Liver (tissue), 8 donors: ENCODE measurements at regions not wholly inside any gene's neighbourhood (a gene's known extent, or its start where the extent isn't known, plus 50 kb on each side); places are given as distances from the start of the nearest gene placed in this dataset.

ENCODE experiments used
- DNase-seq: peaks from one replicate; pipeline ENCODE4 v3.0.0-alpha.2; 2017; ENCODE audit warnings: low spot score
- H3K27ac ChIP-seq, 2 donors: one replicate each; pipeline ENCODE4 v1.7.0; 2013; ENCODE audit warnings: inconsistent platforms in 2 of 2, low read length in 2 of 2, control low read depth in 1 of 2, low read depth in 1 of 2, mild to moderate bottlenecking in 1 of 2
- H3K27me3 ChIP-seq, 4 donors: one replicate each; pipeline versions ENCODE4 v1.6.1 to v1.7.0; 2013; ENCODE audit warnings: low read length in 3 of 4, inconsistent platforms in 1 of 4, mild to moderate bottlenecking in 1 of 4, moderate library complexity in 1 of 4; ENCODE audit not compliant: control insufficient read depth in 4 of 4, insufficient read depth in 4 of 4
- H3K36me3 ChIP-seq, 4 donors: one replicate each; pipeline versions ENCODE4 v1.6.1 to v1.7.0; 2013; ENCODE audit warnings: low read length in 3 of 4, mild to moderate bottlenecking in 3 of 4, low read depth in 1 of 4, moderate library complexity in 1 of 4; ENCODE audit not compliant: control insufficient read depth in 4 of 4, insufficient read depth in 3 of 4
- H3K4me1 ChIP-seq, 4 donors: one replicate each; pipeline versions ENCODE4 v1.6.1 to v1.7.0; 2013; ENCODE audit warnings: low read length in 3 of 4, mild to moderate bottlenecking in 3 of 4, moderate library complexity in 1 of 4; ENCODE audit not compliant: control insufficient read depth in 4 of 4, insufficient read depth in 4 of 4
- H3K4me3 ChIP-seq, 3 donors: one replicate each; pipeline versions ENCODE4 v1.6.1 to v1.7.0; 2013; ENCODE audit warnings: low read length in 3 of 3, control low read depth in 1 of 3, low read depth in 1 of 3, mild to moderate bottlenecking in 1 of 3
- H3K9ac ChIP-seq, 2 donors: one replicate each; pipeline ENCODE4 v1.7.0; 2013; ENCODE audit warnings: low read length in 2 of 2, mild to moderate bottlenecking in 2 of 2, moderate library complexity in 2 of 2, control low read depth in 1 of 2, low read depth in 1 of 2
- H3K9me3 ChIP-seq, 4 donors: one replicate each; pipeline versions ENCODE4 v1.6.1 to v1.7.0; 2013; ENCODE audit warnings: low read length in 3 of 4; ENCODE audit not compliant: control insufficient read depth in 4 of 4
- ATF3 ChIP-seq: IDR thresholded peaks from 2 replicates; pipeline ENCODE4 v1.6.1; 2016; ENCODE audit warnings: antibody characterized with exemption
- CTCF ChIP-seq: fragments of 150-350 bp; IDR thresholded peaks from 2 replicates; pipeline ENCODE4 v1.5.1; 2017; ENCODE audit warnings: improper control_type of control experiment, low read depth, low read length; ENCODE audit not compliant: missing input control
- FOXA1 ChIP-seq: IDR thresholded peaks from 2 replicates; pipeline ENCODE4 v1.6.1; 2016; ENCODE audit warnings: antibody characterized with exemption
- FOXA2 ChIP-seq: IDR thresholded peaks from 2 replicates; pipeline ENCODE4 v1.6.1; 2016; ENCODE audit warnings: antibody characterized with exemption
- GABPA ChIP-seq, 2 donors: IDR thresholded peaks in 1 of 2; conservative IDR thresholded peaks in 1 of 2; 2 replicates each; pipeline ENCODE4 v1.6.1; 2016; ENCODE audit warnings: antibody characterized with exemption in 2 of 2, mild to moderate bottlenecking in 1 of 2, moderate library complexity in 1 of 2
- HNF4A ChIP-seq, 2 donors: conservative IDR thresholded peaks; 2 replicates each; pipeline ENCODE4 v1.6.1; 2016; ENCODE audit warnings: antibody characterized with exemption in 2 of 2, mild to moderate bottlenecking in 2 of 2
- HNF4G ChIP-seq: IDR thresholded peaks from 2 replicates; pipeline ENCODE4 v1.6.1; 2016; ENCODE audit warnings: antibody characterized with exemption
- JUND ChIP-seq, 2 donors: IDR thresholded peaks; 2 replicates each; pipeline ENCODE4 v1.6.1; 2016; ENCODE audit warnings: antibody characterized with exemption in 2 of 2
- MAX ChIP-seq: IDR thresholded peaks from 2 replicates; pipeline ENCODE4 v1.6.1; 2016; ENCODE audit warnings: antibody characterized with exemption
- NR2F2 ChIP-seq: IDR thresholded peaks from 2 replicates; pipeline ENCODE4 v1.6.1; 2016; ENCODE audit warnings: antibody characterized with exemption
- RAD21 ChIP-seq, 2 donors: IDR thresholded peaks; 2 replicates each; pipeline ENCODE4 v1.6.1; 2016; ENCODE audit warnings: antibody characterized with exemption in 2 of 2, mild to moderate bottlenecking in 2 of 2
- REST ChIP-seq: IDR thresholded peaks from 2 replicates; pipeline ENCODE4 v1.6.1; 2016; ENCODE audit warnings: antibody characterized with exemption, mild to moderate bottlenecking
- RXRA ChIP-seq, 2 donors: IDR thresholded peaks; 2 replicates each; pipeline ENCODE4 v1.6.1; 2017 to 2018; ENCODE audit warnings: antibody characterized with exemption in 2 of 2, mild to moderate bottlenecking in 1 of 2
- SP1 ChIP-seq: IDR thresholded peaks from 2 replicates; pipeline ENCODE4 v1.6.1; 2018; ENCODE audit warnings: antibody characterized with exemption, mild to moderate bottlenecking
- TAF1 ChIP-seq: conservative IDR thresholded peaks from 2 replicates; pipeline ENCODE4 v1.6.1; 2016; ENCODE audit warnings: antibody characterized with exemption, mild to moderate bottlenecking
- YY1 ChIP-seq: IDR thresholded peaks from 2 replicates; pipeline ENCODE4 v1.6.1; 2016; ENCODE audit warnings: antibody characterized with exemption, mild to moderate bottlenecking
- ZBTB33 ChIP-seq: IDR thresholded peaks from 2 replicates; pipeline ENCODE4 v1.6.1; 2016; ENCODE audit warnings: antibody characterized with exemption
- WGBS: extraction: QIAGEN DNeasy Blood & Tissue Kit; methylation state at CpG from one replicate; pipeline ENCODE4 v1.1.7; 2013; 5-methylcytosine and 5-hydroxymethylcytosine counted together
- donor health status: healthy.
- donor health status: healthy.
- donor health status: healthy.
- donor health status: healthy.
- donor health status: healthy.

GRCh38 chr10:117865945-117866344 lies 180.8 kb downstream of the RAB11FIP2 start:
- Histone ChIP-seq H3K9ac (no peak overlapping the region), H3K4me3 (no peak overlapping the region), H3K27ac (no peak overlapping the region), H3K27me3 (peaks cover 0 to 6% (median 1%) of the 10 kb centered on the region in 4 donors), H3K4me1 (no peaks in the 10 kb centered on the region), H3K36me3 (no peaks in the 10 kb centered on the region), H3K9me3 (no peaks in the 10 kb centered on the region)
- WGBS = 80% methylated on average over 4 of the region's 4 CpGs
- TF ChIP-seq NR2F2 (no peak), FOXA2 (no peak), JUND (IDR thresholded peaks at IDR 0.05) (no peak), RXRA (IDR thresholded peaks at IDR 0.05) (no peak), YY1 (no peak), CTCF (no peak)
- DNase-seq = no peak

GRCh38 chr10:117868151-117868550 lies 178.6 kb downstream of the RAB11FIP2 start:
- H3K9ac ChIP-seq = no peak overlapping the region
- no peaks in the 10 kb centered on the region for H3K4me1 ChIP-seq
- no peaks in the 10 kb centered on the region for H3K9me3 ChIP-seq
- H3K4me3 ChIP-seq = no peak overlapping the region
- TF ChIP-seq ATF3 (no peak), FOXA1 (no peak), RXRA (IDR thresholded peaks at IDR 0.05) (no peak), GABPA (IDR thresholded peaks at IDR 0.05 in 1 of 2, conservative IDR thresholded peaks at IDR 0.05 in 1 of 2) (no peak), FOXA2 (no peak), SP1 (no peak), YY1 (no peak), RAD21 (IDR thresholded peaks at IDR 0.05) (no peak), JUND (IDR thresholded peaks at IDR 0.05) (no peak), TAF1 (no peak), HNF4A (conservative IDR thresholded peaks at IDR 0.05) (no peak), NR2F2 (no peak), MAX (no peak)
- H3K27ac ChIP-seq = no peak overlapping the region
- no peaks in the 10 kb centered on the region for H3K36me3 ChIP-seq
- DNase-seq = no peak
- WGBS = 81% methylated on average over 9 of the region's 9 CpGs
- peaks cover 0 to 6% (median 1%) of the 10 kb centered on the region in 4 donors for H3K27me3 ChIP-seq

- no peaks in the 10 kb centered on the region for H3K36me3 ChIP-seq
- TF ChIP-seq JUND (IDR thresholded peaks at IDR 0.05) (no peak), HNF4G (no peak), NR2F2 (no peak), ZBTB33 (no peak), SP1 (no peak), TAF1 (no peak), FOXA1 (no peak), CTCF (no peak), RXRA (IDR thresholded peaks at IDR 0.05) (no peak), REST (no peak), GABPA (IDR thresholded peaks at IDR 0.05 in 1 of 2, conservative IDR thresholded peaks at IDR 0.05 in 1 of 2) (no peak), FOXA2 (no peak)
- no peak overlapping the region for H3K27ac ChIP-seq
- peaks cover 0 to 9% (median 0%) of the 10 kb centered on the region in 4 donors for H3K27me3 ChIP-seq
- no peaks in the 10 kb centered on the region for H3K9me3 ChIP-seq
- WGBS = 69% methylated on average over 2 of the region's 2 CpGs
- H3K4me3 ChIP-seq = no peak overlapping the region
- DNase-seq = no peak
- H3K9ac ChIP-seq = no peak overlapping the region
- no peaks in the 10 kb centered on the region for H3K4me1 ChIP-seq
These were observed 170.9 kb downstream of the RAB11FIP2 start for GRCh38 chr10:117875793-117876192.
